Epithelial cell of prostate (primary cell): ENCODE measurements at regions not wholly inside any gene's neighbourhood (a gene's known extent, or its start where the extent isn't known, plus 50 kb on each side); places are given as distances from the start of the nearest gene placed in this dataset.

Experiments used
- DNase-seq: peaks from one replicate; pipeline ENCODE4 v3.0.0-alpha.2; 2011; ENCODE audit warnings: low read depth, low spot score
- H3K27ac ChIP-seq: fragments of 450-650 bp; 2 replicates; pipeline ENCODE4 v1.5.1; 2017; ENCODE audit warnings: mild to moderate bottlenecking

DNA sequence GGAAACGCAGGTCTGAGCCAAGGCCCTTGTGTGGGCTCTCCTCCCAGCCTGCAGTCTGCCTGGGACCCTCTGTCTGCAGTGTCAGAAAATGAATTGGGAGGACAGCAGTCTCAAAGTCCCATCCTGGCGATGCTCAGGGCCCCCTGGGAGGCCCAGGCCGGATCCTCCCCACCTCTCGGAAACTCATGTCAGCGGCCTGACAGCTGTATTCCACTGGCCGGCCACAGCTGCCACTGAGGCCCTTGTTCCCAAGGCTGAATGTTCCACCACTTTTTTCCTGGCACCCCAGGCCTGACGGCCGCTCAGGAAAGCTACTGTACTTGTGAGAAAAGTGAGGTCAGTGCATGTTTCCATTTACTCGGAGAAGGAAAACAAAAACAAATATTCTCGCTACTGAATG is 180.0 kb downstream of the FGF18 start:
- DNase-seq = no peak
- no peak overlapping the region for H3K27ac ChIP-seq

DNA sequence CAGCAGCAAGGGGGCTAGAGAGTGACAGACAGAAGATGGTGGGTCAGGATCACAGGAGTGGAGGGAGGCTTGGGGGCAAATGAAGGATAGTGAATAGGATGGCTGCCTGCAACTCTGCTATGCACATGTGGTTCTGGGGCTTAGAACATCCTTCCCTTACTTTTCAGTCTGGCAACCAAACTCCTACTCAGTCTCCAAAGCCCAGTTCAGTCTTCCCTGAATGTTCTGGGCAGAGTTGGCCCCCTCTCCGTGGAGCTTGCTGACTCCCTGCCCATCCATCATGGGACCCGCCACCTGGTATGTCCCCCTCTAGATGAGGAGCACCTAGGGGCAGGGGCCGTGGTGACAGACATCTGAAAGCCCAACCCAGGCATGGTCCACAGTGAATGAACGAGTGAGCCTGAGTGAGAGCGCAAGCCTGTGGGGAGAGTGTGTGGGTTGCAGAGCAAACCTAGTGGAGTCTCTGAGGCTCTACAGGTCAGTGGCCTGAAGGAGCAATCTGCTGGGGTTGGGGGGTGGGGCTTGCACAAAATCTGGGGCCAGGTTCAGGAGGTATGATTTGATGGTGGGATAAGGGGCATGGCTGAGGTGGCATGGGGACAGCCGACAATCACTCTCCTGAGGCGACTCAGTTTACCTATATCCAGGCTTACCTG is 180.6 kb downstream of the FGF18 start:
- no peak for DNase-seq
- H3K27ac ChIP-seq = no peak overlapping the region

DNA sequence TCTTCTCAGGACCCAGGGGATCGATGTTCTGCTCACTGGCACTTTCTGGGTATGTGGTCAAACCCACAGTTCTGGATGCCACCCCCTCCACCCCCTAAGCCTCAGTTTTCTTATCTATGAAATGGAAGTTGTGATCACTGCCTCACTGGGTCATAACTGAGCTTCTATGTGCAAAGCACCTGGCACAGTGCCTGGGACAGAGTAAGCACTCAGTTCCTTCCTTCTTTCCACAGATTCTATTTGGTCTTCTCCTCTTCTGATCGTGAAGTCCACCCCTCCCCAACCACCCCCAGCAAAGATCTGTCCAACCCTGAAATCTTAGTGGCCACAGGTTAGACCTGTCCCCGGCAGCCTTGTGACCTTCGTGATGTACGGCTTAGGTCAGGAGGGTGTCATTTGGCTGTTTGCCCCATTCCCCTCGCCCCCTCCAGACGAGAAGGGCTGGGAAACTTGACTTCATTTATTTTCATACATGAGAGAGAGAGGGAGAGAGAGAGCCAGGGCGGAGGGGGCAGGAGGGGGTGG is 181.4 kb downstream of the FGF18 start:
- H3K27ac ChIP-seq = no peak overlapping the region
- DNase-seq = no peak

DNA sequence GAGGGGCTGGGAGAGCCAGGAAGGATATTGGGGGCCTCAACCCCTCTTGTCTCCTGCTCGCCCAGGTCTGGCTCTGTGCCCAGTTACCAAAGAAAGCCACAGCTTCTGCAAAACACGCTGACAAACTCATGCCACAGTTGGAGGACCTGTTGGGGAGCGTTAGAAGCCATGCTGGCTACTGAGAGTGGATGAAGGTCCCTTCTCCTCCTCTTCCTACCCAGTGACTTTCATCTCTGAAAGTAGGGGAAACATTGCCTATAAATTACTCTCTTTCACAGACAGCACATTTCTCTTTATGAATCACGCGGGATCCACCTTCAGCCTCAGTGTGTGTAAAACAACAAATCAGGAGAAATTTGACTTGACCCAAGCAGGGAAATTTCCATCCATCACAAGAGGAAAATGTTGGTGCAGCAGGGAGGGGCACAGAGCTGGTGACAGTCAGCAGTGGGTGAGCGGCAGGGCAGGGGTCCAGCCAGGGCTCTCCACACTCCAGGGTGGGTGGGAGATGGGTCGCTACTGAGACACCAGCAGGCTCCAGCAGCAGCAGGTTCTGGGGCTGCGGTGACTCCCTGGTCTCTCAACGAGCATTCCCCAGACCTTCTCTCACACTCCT is 181.9 kb downstream of the FGF18 start:
- H3K27ac ChIP-seq = no peak overlapping the region
- no peak for DNase-seq

DNA sequence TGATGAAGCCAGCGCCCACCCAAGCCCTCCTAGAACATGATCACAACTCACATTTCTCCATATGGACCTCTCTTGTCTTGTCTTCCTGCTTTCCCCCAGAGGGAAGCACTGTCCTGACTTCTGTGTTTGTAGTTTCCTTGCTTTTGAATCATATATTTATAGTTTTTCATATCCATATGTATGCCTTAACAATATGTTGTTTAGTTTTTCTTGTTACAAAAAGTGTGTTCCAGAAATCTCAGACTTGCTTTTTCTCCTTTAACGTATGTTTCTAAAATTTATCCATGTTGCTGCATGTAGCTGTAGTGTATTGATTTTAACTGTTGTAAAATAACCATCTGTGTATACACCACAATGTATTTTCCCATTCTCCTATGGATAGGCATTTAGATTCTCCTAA is 182.0 kb upstream of the SMIM23 start:
- no peak for DNase-seq
- no peak overlapping the region for H3K27ac ChIP-seq

DNA sequence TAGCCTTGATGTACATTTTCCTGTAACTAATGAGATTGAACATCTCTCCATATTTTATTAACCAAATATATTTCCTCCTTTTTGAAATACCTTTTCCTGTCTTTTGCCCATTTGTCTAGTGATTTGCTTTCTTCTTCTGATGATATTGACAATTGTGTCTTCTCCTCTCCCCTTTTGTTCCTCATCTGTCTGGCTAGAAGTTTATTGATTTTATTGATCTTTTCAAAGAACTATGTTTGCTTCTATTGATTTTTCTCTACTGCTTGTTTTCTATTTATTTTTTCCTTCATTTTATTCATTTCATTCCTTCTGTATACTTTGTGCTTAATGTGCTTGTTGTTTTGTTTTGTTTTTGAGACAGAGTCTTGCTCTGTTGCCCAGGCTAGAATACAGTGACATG is 181.4 kb upstream of the SMIM23 start:
- H3K27ac ChIP-seq = no peak overlapping the region
- no peak for DNase-seq

DNA sequence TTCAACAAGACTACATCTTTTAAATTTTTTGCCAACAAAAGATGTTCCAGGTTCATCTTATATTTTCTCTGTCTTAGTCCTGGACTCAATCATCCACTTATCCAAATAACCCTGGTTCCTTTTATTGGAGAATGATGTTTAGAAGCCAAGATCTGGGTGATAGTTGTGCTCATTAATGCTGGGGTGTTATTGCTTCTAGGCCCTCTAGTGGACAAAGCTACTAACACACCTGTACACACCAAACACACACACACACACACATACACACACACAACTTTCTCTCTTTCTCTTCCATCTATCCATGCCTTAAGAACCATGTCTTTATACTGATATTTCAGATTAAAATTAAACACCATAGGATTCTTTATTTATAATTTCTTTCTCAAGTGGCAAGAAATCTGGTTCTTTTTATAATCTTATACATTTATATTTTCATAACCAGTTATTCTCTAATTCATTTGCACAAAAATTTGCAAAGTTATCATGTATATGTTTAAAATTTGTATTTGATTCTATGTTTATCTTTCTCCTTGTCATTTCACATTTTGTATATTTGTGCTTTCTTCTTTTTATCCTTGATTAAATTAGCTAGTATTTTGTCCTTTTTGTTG is 179.1 kb upstream of the SMIM23 start:
- no peak overlapping the region for H3K27ac ChIP-seq
- no peak for DNase-seq

DNA sequence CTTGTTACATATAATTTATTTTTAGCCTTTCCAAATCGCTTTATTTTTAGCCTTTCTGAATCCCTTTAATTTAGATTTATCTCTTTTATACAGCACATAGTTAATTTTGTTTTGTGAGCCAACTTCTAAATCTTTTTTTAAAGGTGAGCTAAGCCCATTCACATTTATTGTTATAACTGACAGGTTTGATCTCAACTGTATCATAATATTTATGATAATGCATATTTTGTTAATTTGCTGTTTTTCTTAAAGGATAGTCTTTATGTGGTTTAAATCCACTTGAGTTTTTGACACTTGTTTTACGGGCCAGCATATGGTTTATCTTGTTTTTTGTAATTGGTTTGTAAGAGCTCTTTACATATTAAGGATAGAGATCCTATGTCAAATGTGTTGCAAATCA is 177.8 kb upstream of the SMIM23 start:
- no peak for DNase-seq
- no peak overlapping the region for H3K27ac ChIP-seq

DNA sequence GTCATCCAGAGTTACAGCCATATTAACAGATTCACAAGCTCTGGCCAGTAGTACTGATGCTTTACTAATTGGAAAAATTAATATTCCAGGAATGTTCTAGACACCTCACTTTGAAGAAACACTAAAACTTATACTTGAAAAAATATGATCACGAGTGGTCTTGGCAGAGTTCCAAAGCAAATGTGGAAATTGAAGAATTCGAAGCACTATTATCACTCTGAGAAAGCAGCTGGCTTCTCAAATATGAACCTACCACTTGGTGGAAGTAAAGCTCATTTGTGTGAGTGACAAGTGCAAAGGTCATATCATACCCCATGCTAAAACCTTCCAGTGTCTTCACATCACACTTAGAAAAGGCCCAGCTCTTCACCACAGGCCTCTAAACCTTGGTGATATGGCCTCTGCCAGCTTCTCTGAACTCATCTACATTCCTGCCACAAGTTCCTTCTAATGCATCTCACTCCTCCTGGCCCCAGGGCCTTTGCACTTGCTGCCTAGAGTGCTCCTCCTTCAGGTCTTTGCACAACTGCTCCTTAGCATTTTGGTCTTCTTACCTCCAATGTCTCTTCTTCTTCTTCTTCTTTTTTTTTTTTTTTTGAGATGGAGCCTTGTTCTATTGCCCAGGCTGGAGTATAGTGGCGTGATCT is 175.7 kb upstream of the SMIM23 start:
- no peak for DNase-seq
- H3K27ac ChIP-seq = no peak overlapping the region

DNA sequence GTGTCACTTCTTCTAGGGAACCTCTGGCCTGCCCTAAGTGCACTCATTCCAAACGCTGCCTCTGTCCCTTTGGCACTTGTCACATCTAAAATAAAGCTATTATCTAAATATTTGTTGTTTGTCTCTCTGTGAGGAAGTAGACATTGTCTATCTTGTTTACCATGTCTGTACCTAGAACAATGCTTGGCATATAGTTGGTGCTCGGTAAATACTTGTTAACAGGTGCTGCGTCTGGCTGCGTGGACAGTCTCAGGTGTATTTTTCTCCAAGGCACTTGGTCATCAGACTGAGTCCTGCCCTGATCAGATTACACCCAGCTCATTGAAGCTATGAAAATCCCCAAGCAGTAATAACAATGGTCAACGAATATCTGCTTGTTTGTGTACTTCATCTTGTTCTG is 174.9 kb upstream of the SMIM23 start:
- H3K27ac ChIP-seq = no peak overlapping the region
- no peak for DNase-seq

DNA sequence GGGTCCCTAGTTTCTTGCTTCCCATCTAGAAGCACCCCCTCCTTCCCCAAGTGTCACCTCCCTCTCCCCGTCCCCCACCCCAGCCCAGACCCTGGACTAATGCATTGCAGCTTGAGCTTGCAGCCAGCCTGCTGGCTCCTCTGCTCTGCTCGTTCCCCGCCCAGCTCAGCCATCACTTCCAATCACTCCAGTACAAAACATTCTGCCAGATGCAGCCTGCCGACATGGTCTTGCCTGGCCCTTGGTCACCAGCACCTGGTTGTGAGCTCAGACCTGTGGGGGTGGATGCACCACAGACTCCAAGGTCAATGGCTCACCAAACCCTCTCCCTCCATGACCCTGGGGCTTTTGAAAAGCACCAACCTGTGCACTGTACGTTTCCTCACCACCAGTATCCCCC is 172.9 kb upstream of the SMIM23 start:
- no peak for DNase-seq

DNA sequence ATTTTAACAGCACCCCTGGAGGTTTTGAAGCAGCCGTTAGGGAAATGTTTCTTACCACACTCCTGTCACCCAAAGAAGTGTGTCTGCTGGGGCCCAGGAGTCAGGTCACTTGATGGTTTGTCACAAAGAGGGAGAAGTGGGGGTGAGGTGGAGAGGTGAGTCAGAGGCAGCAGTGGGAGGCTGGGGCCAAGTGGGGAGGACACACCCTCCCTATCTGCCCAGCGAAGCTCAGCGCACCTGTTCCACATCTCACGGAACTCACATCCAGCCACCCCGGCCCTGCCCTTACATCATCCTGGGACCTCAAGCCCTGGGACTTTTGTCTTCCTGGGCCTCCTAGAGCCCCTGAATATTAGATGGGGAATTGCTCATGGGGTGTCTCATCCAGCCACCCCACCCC is 171.1 kb upstream of the SMIM23 start:
- DNase-seq = no peak
- no peak overlapping the region for H3K27ac ChIP-seq

More for the DNA sequence above, 172.9 kb upstream of the SMIM23 start:
- no peak overlapping the region for H3K27ac ChIP-seq

DNA sequence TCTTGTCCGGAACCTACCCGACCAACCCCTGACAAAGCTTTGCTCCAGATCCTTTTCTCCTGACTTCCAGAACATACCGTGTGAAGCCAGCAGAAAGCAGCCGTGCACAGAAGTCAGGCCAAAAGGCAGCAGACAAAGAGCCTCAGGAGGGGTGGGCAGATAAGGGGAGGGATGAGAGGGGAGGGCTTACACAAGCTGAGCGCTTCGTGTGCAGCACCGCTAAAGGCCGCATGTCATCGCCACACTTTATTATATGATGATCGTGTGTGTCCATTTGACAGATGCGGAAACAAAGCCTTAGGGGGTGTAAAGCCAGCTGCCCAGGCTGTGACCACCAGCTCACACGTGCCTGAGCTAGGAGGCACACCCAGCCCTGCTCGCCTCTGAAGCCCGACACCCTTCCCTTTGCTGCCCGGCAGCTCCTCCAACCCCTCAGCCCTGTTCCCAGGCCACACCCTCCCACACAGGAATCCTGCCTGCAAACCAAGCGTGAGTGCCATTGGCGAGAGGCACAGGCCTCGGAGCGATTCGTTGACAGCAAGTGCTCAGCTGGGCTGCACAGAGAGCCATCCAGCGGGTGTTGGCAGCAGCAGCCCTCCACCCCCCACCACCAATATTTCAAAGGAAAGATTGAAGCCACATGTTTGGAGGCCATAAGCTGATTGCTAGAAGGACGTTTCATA is 170.5 kb upstream of the SMIM23 start:
- no peak overlapping the region for H3K27ac ChIP-seq
- DNase-seq = no peak

DNA sequence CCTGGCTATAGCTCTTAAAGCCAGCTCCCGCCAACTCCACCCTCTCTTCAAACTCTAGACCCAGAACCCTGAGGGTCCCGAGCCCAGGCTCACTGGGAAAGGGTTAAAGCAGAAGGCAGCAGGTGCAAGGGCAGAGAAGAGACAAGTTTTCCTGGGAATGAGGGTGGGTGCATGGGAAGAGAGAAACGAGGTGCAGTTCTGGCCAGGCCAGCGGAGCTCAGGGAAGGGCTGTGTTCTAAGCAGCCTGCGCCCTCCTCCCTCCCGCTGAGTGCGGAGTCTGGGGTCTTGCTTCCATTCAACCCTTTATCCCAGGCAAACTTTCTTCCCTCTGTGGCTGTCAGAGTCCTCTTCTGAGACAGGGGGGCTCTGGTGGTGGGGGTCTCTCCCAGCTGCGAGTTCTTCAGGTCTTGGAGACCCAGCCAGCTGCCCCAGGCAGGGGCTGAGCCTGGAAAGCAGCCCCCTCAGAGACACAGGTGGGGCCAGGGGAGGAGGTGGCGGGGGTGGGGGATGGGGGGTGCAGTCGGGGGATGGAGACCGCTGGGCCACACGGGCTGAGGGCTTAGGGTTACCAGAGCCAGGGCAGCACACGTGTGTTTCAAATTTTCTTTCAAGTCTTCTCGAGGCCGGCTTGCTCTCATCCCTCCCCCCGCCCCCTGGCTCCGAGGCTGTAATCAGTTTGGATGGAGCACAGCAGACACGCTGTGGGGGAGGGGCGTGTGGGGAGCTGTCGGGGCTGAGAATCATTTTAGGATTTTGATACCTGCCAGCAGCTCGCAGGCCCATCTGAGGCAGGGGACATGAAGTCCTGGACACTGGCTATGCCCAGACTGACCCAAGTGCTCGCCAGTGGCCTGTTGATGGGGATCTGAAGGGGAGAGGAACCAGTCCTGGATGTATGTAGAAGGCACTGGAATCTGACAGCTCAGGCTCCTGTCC is 169.6 kb upstream of the SMIM23 start:
- DNase-seq = no peak
- no peak overlapping the region for H3K27ac ChIP-seq

DNA sequence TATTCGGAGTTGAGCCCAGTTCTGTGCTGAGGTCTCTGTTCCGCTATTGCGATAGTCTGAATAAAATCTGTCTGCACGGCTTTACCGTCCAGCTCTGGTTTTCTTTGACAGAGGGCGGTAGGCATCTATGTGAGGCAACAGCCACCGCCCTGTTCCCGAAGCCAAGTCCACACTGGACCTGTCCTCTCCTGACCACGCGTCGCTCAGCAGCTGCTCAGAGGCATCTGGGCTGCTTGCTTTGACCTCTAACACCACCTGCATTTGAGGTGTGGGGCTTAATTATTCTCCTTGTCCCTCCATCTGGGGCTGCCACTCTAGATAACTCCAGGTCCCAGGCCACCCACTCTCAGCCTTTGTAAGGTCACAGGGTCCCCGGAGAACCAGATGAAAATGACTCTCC is 168.4 kb upstream of the SMIM23 start:
- DNase-seq = no peak
- no peak overlapping the region for H3K27ac ChIP-seq

DNA sequence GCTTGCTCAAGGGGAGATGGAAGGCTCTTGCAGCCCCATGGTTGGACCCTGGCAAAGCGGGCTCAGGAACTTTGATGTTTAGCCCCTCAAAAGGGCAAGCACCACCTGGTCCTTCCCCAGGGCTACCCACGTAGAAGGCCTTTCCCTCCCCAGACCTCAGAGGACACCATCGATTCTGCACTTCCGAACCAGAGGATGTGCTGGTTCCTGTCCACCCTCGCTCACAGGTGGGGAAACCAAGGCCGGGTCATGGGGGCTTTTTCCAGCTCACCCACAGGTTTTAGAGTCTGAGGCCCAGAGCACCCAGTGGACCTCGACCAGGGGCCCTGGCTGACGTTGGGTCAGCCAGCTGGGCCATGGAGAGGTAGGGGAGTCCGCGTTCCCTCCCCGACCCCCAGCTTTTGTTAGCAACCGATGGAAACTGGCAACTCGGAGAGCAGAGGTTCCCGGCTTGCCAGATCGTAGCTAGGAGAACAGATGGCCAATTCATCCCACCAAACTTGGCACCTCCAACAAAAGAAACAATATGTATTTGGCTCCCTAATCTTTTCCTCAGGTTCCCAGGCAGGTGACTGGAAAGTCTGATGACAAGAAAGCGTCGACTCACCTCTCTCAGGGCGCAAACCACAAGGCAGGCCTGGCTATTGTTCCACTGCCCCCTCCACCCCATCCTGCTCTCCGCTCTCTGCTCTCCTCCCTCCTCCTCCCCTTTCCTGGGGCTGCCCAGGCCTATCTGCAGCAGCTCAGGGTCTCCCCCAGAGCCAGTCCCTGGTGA is 167.6 kb upstream of the SMIM23 start:
- no peak overlapping the region for H3K27ac ChIP-seq
- DNase-seq = no peak

DNA sequence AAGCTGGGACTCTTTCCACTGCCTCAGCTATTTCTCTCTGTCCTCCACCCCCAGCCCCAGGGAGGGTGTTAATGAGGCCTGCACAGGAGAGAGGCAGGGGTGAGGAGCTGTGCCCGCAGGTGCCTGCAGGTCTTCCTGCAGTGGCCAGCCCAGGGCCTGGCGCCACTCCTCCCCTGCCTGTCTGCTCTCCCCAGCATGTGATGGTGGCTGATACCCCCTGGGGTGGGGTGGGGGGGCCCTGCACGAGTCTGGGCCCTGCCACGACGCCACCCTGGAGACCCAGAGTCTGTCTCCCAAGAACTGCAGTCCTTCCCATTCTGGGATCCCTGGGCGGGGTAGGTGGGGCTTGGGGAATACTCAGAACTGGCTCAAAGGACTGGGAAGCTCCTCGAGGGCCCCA is 166.4 kb upstream of the SMIM23 start:
- DNase-seq = no peak
- H3K27ac ChIP-seq = no peak overlapping the region

DNA sequence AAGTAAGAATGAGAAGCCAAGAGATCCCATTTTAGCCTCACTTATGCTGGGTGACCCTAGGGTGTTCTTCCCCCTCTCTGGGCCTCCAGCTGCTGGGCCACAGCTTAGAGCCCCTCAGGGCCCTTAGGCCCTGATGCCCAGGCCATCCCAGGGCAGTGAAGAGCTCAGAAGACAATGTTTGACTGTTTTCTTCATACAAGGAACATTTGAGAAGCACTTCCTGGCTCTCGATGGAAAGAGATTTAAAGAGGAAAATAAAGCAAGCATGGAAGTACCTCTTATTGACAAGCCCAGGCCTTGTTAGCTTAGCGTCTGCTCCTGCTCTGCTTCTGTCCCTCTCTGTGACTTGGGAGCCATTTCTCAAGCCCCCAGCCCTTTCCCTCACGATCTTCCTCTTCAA is 165.9 kb upstream of the SMIM23 start:
- no peak for DNase-seq
- H3K27ac ChIP-seq = no peak overlapping the region

DNA sequence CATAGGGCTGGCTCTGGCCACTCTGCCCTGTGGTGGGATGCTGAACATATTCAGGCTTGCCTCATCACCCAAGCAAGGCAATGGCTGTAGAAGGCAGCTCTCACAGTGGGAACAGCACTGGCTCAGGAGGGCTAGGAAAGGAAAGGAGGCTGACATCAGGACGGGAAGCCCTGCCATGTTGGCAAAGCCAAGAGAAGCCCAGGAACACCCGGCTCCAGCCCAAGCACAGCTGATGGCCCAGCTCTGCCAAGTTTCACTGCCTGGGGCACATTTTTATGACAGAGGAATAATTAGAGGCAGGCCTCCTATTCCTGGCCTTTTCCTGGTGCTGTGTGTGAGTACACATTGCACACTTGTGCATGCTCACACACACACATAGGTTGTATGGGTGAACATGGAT is 163.6 kb upstream of the SMIM23 start:
- no peak for DNase-seq
- no peak overlapping the region for H3K27ac ChIP-seq
